ENCODE measurements at regions not wholly inside any gene's neighbourhood (a gene's known extent, or its start where the extent isn't known, plus 50 kb on each side); places are given as distances from the start of the nearest gene placed in this dataset.
"Not testable (repeated sequence)": the region's sequence is repeated elsewhere in the genome, so short reads cannot be mapped to it uniquely, and the experiment has no call there.

GRCh38 chr17:56690441-56691291 lies 97.2 kb downstream of the NOG start:
- peak; percentile 73 for DNase-seq

GRCh38 chr17:56694825-56695224 lies 101.3 kb downstream of the NOG start:
- DNase-seq: peak; percentile 90

GRCh38 chr17:56697190-56697589 lies 103.7 kb downstream of the NOG start:
- no peak for DNase-seq

DNA sequence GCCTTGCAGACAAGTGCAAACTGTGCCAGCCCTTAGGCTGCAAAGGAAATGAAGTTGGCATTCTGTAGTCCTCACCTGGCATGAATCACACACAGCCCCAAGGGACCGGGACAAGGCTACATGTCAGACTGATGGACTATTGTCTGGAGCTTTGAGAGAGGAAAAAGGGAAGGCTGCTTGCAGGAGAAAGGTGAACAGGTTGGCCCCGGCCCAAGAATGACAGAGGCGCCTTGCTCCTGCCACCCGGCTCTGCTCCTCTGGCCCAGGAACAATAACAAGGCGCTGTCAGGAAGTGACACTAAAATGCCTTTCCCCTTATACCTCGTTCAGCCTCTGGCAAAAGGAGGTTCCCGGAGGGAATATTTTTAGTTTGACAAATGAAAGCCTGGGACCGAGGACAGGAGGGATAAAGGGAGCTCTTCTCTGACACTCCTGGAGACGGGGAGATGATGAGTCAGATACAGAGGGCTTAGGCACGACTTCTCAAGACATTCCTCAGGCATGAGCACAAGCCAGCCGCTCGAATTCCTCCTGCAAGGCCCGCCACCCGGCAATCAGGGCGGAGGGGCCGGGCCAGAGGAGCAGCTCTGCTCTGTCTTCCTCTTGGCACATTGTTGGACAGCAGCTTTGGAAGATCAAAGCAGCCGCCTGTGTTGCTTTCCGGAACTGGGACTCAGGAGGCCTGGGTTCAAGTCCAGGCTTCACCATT lies 105.8 kb downstream of the NOG start:
- DNase-seq: peak; percentile 100

GRCh38 chr17:56700919-56701420 lies 107.5 kb downstream of the NOG start:
- peak; percentile 36 for DNase-seq

DNA sequence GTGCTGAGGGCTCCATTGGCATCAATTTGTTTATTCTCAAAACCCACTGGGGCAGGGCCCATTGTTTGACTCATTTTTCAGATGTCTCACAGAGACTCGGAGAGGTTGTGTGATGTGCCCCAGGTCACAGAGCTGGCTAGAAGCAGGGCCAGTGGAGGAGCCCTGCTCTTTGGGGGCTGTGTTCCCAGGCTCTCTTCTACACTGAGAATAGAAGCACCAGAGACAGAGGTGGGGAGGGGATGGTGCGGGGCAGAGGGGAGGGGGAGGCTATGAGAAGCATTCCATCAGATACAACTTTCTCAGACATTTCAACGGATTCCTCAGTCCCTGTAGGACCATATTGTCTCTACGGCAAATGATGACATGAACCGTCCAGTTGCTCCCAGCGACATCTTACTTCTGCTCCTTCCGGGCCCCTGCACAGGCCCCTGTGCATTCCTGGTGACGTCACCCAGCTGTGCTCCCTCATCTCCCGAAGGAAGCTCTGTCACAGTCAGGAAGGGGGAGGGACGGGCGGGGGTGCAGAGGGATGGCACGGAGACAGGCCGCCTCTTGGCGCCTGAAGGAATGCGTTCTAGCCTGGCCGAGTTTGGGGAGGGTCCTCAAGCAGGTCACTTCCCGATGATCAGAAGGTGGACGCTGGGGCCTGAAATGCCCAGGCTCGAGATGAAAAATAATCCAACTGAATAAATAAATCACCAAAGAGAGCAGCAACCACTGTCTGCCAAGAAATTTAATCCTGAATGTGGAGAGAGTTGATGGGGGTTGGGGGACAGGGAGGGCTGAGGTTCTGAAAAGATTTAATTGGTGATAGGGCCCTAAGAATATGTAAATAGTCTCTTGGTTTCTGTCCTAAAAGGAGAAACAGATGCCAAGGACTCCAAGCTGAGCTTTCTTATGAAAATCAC lies 114.1 kb downstream of the NOG start:
- DNase-seq: peak; percentile 87

DNA sequence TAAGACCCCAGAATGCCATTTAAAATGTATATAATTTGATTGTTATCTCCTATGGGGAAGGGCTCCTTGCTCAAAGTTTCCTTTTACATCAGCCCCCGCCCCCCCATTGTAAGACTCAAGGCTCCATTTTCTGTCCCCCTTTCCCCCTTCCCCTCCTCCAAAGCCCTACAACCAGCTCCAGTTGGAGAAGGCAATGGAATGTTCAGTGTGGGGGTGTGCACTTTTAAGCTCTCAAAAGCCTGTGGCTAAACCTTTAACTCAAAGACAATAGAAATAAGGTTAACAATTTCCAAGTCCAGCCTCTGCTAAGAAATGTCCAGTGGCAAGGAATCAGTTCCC lies 114.7 kb downstream of the NOG start:
- peak; percentile 64 for DNase-seq

DNA sequence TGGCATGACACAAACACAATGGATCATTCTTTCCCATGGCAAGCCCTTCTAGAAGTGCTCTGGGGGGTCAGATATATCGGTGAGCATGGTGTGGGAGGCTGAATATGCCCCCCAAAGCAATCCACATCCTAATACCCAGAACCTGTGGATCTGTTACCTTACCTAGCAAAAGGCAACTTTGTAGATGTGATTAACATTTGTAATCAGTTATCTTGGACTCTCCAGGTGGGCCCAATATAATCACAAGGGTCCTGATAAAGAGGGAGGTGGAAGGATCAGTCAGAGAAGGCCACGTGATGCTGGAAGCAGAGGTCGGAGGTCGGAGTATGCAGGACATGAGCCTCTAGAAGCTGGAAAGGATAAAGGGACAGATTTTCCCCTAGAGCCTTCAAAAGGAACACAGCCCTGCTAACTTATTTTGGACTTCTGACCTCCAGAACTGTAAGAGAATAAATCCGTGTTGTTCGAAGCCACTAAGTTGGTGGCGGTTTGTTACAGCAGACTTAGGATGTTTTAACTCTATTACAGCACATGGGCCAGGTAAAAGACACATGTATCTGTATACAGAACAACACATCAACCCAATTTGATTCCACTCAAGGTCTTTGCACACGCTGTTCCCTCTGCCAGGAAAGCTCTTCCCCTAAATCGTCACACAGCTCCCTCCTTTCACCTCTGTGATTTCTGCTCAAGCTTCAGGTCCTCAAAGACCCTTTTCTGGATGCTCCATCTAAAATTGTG lies 115.3 kb downstream of the NOG start:
- DNase-seq: no peak

GRCh38 chr17:56710986-56711385 lies 117.5 kb downstream of the NOG start:
- no peak for DNase-seq

GRCh38 chr17:56715613-56716357 lies 117.9 kb downstream of the C17orf67 start:
- DNase-seq: peak; percentile 81

GRCh38 chr17:56717471-56717870 lies 116.2 kb downstream of the C17orf67 start:
- no peak for DNase-seq

DNA sequence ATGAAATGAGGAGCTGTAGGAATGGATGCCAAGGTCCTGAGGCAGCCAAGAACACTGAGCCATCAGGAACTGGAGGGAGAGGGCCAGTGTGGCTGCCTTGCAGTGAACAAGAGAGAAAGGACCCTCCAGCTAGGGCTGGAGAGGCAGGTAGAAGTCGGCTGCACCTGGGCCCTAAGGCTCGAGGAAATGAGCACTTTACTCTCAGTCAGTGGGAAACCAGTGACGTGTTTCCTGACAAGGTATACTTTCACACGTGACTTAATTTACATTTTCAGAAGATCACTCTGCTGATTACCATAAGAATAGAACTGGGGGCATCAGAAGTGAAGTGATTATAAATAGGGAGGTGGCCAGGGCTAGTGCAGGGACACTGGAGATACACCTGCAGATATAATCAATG lies 115.2 kb downstream of the C17orf67 start:
- no peak for DNase-seq

DNA sequence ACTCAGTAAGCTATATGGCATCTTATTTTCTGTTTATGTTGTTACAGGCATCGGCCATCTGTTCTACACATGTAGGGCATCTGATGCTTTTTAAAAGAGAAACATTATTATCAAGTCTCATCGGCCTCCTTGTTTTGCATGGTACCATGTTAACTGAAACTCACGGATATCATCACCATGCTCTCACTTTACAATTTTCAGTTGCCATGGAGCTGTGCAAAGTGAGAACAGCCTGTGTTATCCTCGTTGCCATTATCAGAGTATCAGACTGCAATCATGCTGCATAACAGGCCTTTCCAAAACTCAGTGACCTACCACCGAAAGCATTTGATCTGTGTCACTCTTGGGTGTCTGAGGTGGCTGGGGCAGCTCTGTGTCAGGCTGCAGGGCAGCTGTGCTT lies 110.3 kb downstream of the C17orf67 start:
- DNase-seq: no peak

- no peak for DNase-seq
Observed at GRCh38 chr17:56724664-56725063, 109.1 kb downstream of the C17orf67 start.

- DNase-seq: no peak
Observed at GRCh38 chr17:56725144-56725543, 108.6 kb downstream of the C17orf67 start.

DNA sequence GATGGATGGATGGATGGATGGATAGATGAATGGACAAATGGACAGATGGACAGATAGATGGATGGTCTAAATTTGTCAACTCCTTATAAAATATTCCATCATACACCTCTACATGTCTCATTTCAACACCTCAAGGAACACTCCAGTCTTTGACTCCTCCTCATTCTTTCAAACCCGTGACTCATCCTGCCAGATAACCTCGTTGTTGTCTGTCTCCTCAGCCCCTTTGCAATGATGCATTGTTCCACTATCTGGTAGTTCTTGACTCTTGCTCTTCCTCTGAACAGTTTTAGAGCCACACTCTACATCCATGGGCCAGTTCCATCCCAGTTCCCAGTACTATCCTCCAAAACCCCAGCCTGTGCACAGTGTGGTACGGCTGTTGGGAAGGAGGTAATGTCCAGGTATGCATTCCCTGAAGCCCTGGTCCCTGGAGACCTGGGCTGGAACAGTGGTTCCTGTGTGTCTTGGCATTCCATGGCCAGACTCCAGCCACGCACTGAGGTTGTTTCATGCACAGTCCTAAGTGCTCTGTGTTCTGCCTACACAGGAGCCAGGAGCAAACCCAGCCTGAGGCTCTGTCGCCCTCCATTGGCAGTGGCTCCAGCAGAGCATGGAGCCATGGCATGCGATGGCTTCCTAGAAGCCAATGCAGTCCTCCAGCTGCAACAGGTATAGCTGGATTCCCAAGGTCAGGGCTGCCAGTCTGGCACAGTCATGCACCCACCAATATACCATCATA lies 105.7 kb downstream of the C17orf67 start:
- DNase-seq: no peak

DNA sequence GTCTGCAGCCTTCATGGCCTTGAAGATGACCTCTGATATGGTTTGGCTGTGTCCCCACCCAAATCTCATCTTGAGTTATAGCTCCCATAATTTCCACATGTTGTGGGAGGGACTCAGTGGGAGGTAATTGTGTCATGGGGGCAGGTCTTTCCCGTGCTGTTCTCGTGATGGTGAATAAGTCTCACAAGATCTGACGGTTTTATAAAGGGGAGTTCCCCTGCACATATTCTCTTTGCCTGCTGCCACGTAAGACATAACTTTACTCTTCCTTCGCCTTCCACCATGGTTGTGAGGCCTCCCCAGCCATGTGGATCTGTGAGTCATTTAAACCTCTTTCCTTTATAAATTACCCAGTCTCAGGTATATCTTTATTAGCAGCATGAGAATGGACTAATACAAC lies 102.6 kb downstream of the C17orf67 start:
- DNase-seq: not testable (repeated sequence)

- no peak for DNase-seq
Observed at GRCh38 chr17:56733833-56734232, 99.9 kb downstream of the C17orf67 start.

- DNase-seq: no peak
Observed at GRCh38 chr17:56735842-56736241, 97.9 kb downstream of the C17orf67 start.

DNA sequence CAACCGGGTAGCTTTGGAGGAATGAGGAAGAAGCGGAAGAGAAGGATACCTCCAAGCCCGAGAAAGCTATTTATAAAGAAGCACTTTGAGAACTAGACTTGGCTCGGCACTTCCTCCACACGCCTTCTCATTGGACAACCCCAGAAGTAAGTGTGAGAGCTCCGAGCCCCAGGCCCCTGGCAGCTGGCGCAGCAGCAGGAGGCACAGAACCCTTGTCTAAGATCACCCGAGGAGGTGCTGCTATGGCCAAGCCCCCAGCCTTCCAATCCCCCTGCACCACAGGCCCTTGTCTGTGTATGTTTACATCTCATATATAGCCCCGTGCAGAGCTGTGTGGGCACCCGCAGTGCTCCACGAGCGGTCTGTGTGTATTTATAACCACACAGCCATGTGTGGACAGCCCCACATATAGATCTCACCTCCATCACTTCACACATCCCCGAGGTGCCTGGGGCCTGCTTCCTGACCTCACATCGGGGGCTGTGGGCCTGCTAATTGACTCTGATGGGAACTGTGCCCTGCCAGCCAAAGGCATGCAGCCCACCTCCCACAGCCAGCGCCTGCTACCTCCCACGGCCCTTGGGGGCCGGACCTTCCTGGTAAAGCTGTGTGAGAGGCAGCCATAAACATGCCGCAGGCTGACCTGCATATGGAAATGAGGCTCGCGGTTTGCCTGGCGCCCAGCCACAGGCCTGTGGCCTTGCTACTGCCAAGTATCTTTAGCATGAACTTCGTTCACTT lies 96.1 kb downstream of the C17orf67 start:
- DNase-seq: peak; percentile 73
